ENCODE measurements at regions not wholly inside any gene's neighbourhood (a gene's known extent, or its start where the extent isn't known, plus 50 kb on each side); places are given as distances from the start of the nearest gene placed in this dataset.

GRCh38 chr6:4620284-4621151 is 155.7 kb upstream of the CDYL start:
- TF ChIP-seq, protein P1, sequence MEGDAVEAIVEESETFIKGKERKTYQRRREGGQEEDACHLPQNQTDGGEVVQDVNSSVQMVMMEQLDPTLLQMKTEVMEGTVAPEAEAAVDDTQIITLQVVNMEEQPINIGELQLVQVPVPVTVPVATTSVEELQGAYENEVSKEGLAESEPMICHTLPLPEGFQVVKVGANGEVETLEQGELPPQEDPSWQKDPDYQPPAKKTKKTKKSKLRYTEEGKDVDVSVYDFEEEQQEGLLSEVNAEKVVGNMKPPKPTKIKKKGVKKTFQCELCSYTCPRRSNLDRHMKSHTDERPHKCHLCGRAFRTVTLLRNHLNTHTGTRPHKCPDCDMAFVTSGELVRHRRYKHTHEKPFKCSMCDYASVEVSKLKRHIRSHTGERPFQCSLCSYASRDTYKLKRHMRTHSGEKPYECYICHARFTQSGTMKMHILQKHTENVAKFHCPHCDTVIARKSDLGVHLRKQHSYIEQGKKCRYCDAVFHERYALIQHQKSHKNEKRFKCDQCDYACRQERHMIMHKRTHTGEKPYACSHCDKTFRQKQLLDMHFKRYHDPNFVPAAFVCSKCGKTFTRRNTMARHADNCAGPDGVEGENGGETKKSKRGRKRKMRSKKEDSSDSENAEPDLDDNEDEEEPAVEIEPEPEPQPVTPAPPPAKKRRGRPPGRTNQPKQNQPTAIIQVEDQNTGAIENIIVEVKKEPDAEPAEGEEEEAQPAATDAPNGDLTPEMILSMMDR (IDR thresholded peaks at IDR 0.05): no peak
- no peak for TF ChIP-seq POLR2AphosphoS5 (IDR thresholded peaks at IDR 0.05)

Data from breast epithelium (tissue), 3 donors.